DMS153 (cell line): ENCODE measurements at regions not wholly inside any gene's neighbourhood (a gene's known extent, or its start where the extent isn't known, plus 50 kb on each side); places are given as distances from the start of the nearest gene placed in this dataset.

ENCODE experiments used
- DNase-seq: peaks from one replicate; lab custom pipeline; 2025; lab: John Stamatoyannopoulos, UW

GRCh38 chr5:165196961-165197360 lies 1691.5 kb downstream of the MAT2B start:
- no peak for DNase-seq

GRCh38 chr5:165201369-165201768 lies 1696.0 kb downstream of the MAT2B start:
- no peak for DNase-seq

- DNase-seq, result no peak
Observed at GRCh38 chr5:165201771-165202518, 1696.5 kb downstream of the MAT2B start.

- DNase-seq, result no peak
Observed at GRCh38 chr5:165202519-165202910, 1697.1 kb downstream of the MAT2B start.

GRCh38 chr5:165209101-165209727 lies 1703.8 kb downstream of the MAT2B start:
- DNase-seq, result no peak

- DNase-seq, result no peak
Observed at GRCh38 chr5:165224366-165225045, 1719.1 kb downstream of the MAT2B start.

- no peak for DNase-seq
Observed at GRCh38 chr5:165227515-165227914, 1722.1 kb downstream of the MAT2B start.

- no peak for DNase-seq
Observed at GRCh38 chr5:165228184-165228583, 1722.8 kb downstream of the MAT2B start.

GRCh38 chr5:165231821-165232508 lies 1726.5 kb downstream of the MAT2B start:
- DNase-seq, result no peak

GRCh38 chr5:165232509-165233028 lies 1727.2 kb downstream of the MAT2B start:
- no peak for DNase-seq

GRCh38 chr5:165241811-165242210 lies 1736.4 kb downstream of the MAT2B start:
- no peak for DNase-seq

- no peak for DNase-seq
Observed at GRCh38 chr5:165242646-165243045, 1737.2 kb downstream of the MAT2B start.

GRCh38 chr5:165244407-165244806 lies 1739.0 kb downstream of the MAT2B start:
- DNase-seq, result no peak

GRCh38 chr5:165258197-165258771 lies 1752.9 kb downstream of the MAT2B start:
- DNase-seq, result no peak

GRCh38 chr5:165260426-165260825 lies 1755.0 kb downstream of the MAT2B start:
- no peak for DNase-seq

GRCh38 chr5:165263536-165263935 lies 1758.1 kb downstream of the MAT2B start:
- no peak for DNase-seq

GRCh38 chr5:165266939-165267338 lies 1761.5 kb downstream of the MAT2B start:
- DNase-seq, result no peak

GRCh38 chr5:165272436-165272835 lies 1767.0 kb downstream of the MAT2B start:
- no peak for DNase-seq

GRCh38 chr5:165277661-165278060 lies 1772.2 kb downstream of the MAT2B start:
- DNase-seq, result no peak

GRCh38 chr5:165282491-165282890 lies 1777.1 kb downstream of the MAT2B start:
- no peak for DNase-seq

GRCh38 chr5:165286692-165287091 lies 1781.3 kb downstream of the MAT2B start:
- no peak for DNase-seq

GRCh38 chr5:165290535-165290934 lies 1785.1 kb downstream of the MAT2B start:
- DNase-seq, result no peak
